Hepatocyte (in vitro differentiated cells): ENCODE measurements at regions not wholly inside any gene's neighbourhood (a gene's known extent, or its start where the extent isn't known, plus 50 kb on each side); places are given as distances from the start of the nearest gene placed in this dataset.
A peak's percentile ranks its signal among the peaks of the same experiment; 100 is the strongest.
"Not testable (repeated sequence)": the region's sequence is repeated elsewhere in the genome, so short reads cannot be mapped to it uniquely, and the experiment has no call there.

Experiments
- DNase-seq: peaks from one replicate; pipeline ENCODE4 v3.0.0-alpha.2; 2016; ENCODE audit warnings: low spot score
- H2AFZ ChIP-seq: fragments of 200-600 bp; sonication (generic); 2 replicates; pipeline ENCODE4 v1.6.0; 2016; ENCODE audit warnings: antibody characterized with exemption, mild to moderate bottlenecking
- H3K27ac ChIP-seq: fragments of 200-600 bp; sonication (generic); 2 replicates; pipeline ENCODE4 v1.5.1; 2016; ENCODE audit warnings: mild to moderate bottlenecking
- H3K27me3 ChIP-seq: fragments of 200-600 bp; sonication (generic); 2 replicates; pipeline ENCODE4 v1.6.1; 2016
- H3K36me3 ChIP-seq: fragments of 200-600 bp; sonication (generic); replicated peaks from 2 replicates; pipeline ENCODE4 v1.5.1; 2016; ENCODE audit warnings: low read depth; ENCODE audit not compliant: insufficient read depth
- H3K4me1 ChIP-seq: fragments of 200-600 bp; sonication (generic); 2 replicates; pipeline ENCODE4 v1.5.1; 2016; ENCODE audit warnings: mild to moderate bottlenecking, moderate library complexity; ENCODE audit not compliant: insufficient read depth
- H3K4me2 ChIP-seq: fragments of 200-600 bp; sonication (generic); 2 replicates; pipeline ENCODE4 v1.6.0; 2016
- H3K4me3 ChIP-seq: fragments of 200-600 bp; sonication (generic); 2 replicates; pipeline ENCODE4 v1.5.1; 2016; ENCODE audit warnings: mild to moderate bottlenecking
- H3K79me2 ChIP-seq: fragments of 200-600 bp; sonication (generic); 2 replicates; pipeline ENCODE4 v1.6.0; 2017; ENCODE audit warnings: mild to moderate bottlenecking
- H3K9me2 ChIP-seq: fragments of 200-600 bp; sonication (generic); replicated peaks from 2 replicates; pipeline ENCODE4 v1.6.0; 2017; ENCODE audit warnings: mild to moderate bottlenecking; ENCODE audit not compliant: insufficient read depth
- H3K9me3 ChIP-seq: fragments of 200-600 bp; sonication (generic); 2 replicates; pipeline ENCODE4 v1.5.1; 2016; ENCODE audit warnings: low read depth, mild to moderate bottlenecking
- H4K20me1 ChIP-seq: fragments of 200-600 bp; sonication (generic); 2 replicates; pipeline ENCODE4 v1.6.0; 2016; ENCODE audit warnings: mild to moderate bottlenecking; ENCODE audit not compliant: insufficient read depth, poor library complexity, severe bottlenecking
- CTCF ChIP-seq: fragments of 200-600 bp; sonication (generic); IDR thresholded peaks from 2 replicates; pipeline ENCODE4 v1.5.1; 2016; ENCODE audit warnings: antibody characterized with exemption, mild to moderate bottlenecking; ENCODE audit not compliant: poor library complexity
- EZH2 ChIP-seq: fragments of 200-600 bp; sonication (generic); IDR thresholded peaks from 2 replicates; pipeline ENCODE4 v1.6.1; 2016; ENCODE audit warnings: antibody characterized with exemption, mild to moderate bottlenecking, borderline replicate concordance
- EZH2phosphoT487 ChIP-seq: fragments of 200-600 bp; sonication (generic); IDR thresholded peaks from one replicate; pipeline ENCODE4 v1.6.1; 2018; ENCODE audit warnings: antibody characterized with exemption, mild to moderate bottlenecking, low read depth, moderate library complexity; ENCODE audit not compliant: unreplicated experiment, severe bottlenecking
- WGBS: methylation state at CpG from one replicate; pipeline ENCODE4 v1.1.6; 2016; ENCODE audit warnings: low lambda C conversion rate; ENCODE audit errors: missing lambda C conversion rate; 5-methylcytosine and 5-hydroxymethylcytosine counted together

GRCh38 chr5:119694284-119694683 lies 64.9 kb downstream of the FAM170A start:
- H3K4me1 ChIP-seq, result no peaks in the 10 kb centered on the region
- H3K4me3 ChIP-seq, result no peak overlapping the region
- no peaks in the 10 kb centered on the region for H3K9me2 ChIP-seq
- H3K36me3 ChIP-seq, result no peaks in the 10 kb centered on the region
- H3K27ac ChIP-seq, result no peak overlapping the region
- H3K79me2 ChIP-seq, result no peaks in the 10 kb centered on the region
- 83% methylated on average over 3 of the region's 3 CpGs for WGBS
- TF ChIP-seq EZH2phosphoT487 (no peak), CTCF (no peak), EZH2 (no peak)
- DNase-seq, result no peak
- no peaks in the 10 kb centered on the region for H3K9me3 ChIP-seq
- no peaks in the 10 kb centered on the region for H3K27me3 ChIP-seq
- H3K4me2 ChIP-seq, result no peak overlapping the region
- no peaks in the 10 kb centered on the region for H4K20me1 ChIP-seq
- H2AFZ ChIP-seq, result no peak overlapping the region

- H3K27ac ChIP-seq, result peak overlapping the region; percentile 79
- no peaks in the 10 kb centered on the region for H4K20me1 ChIP-seq
- no peaks in the 10 kb centered on the region for H3K79me2 ChIP-seq
- peak; percentile 53 for DNase-seq
- no peaks in the 10 kb centered on the region for H3K9me2 ChIP-seq
- no peaks in the 10 kb centered on the region for H3K27me3 ChIP-seq
- H2AFZ ChIP-seq, result peak overlapping the region; percentile 32
- H3K4me3 ChIP-seq, result no peak overlapping the region
- peaks cover 5% of the 10 kb centered on the region for H3K4me1 ChIP-seq
- no peaks in the 10 kb centered on the region for H3K36me3 ChIP-seq
- TF ChIP-seq EZH2, result no peak
- no peak for TF ChIP-seq EZH2phosphoT487
- no peak for TF ChIP-seq CTCF
- no peaks in the 10 kb centered on the region for H3K9me3 ChIP-seq
- H3K4me2 ChIP-seq, result peak overlapping the region; percentile 57
- 79% methylated on average over 5 of the region's 9 CpGs for WGBS
Measured at GRCh38 chr5:119706049-119706448, 76.7 kb downstream of the FAM170A start.

- TF ChIP-seq EZH2, result no peak
- no peak for TF ChIP-seq EZH2phosphoT487
- TF ChIP-seq CTCF, result no peak
- H3K4me3 ChIP-seq, result no peak overlapping the region
- no peak overlapping the region for H2AFZ ChIP-seq
- H4K20me1 ChIP-seq, result no peaks in the 10 kb centered on the region
- no peaks in the 10 kb centered on the region for H3K79me2 ChIP-seq
- H3K9me2 ChIP-seq, result no peaks in the 10 kb centered on the region
- WGBS, result 91% methylated on average over 2 of the region's 2 CpGs
- H3K4me2 ChIP-seq, result no peak overlapping the region
- H3K36me3 ChIP-seq, result no peaks in the 10 kb centered on the region
- DNase-seq, result no peak
- peaks cover 5% of the 10 kb centered on the region for H3K4me1 ChIP-seq
- no peaks in the 10 kb centered on the region for H3K9me3 ChIP-seq
- H3K27ac ChIP-seq, result no peak overlapping the region
- no peaks in the 10 kb centered on the region for H3K27me3 ChIP-seq
Measured at GRCh38 chr5:119708076-119708790, 78.9 kb downstream of the FAM170A start.

- no peak for DNase-seq
- Histone ChIP-seq H3K4me2 (no peak overlapping the region), H3K9me3 (no peaks in the 10 kb centered on the region), H3K4me3 (no peak overlapping the region), H3K27ac (no peak overlapping the region), H3K79me2 (no peaks in the 10 kb centered on the region), H4K20me1 (no peaks in the 10 kb centered on the region), H2AFZ (no peak overlapping the region), H3K4me1 (no peaks in the 10 kb centered on the region), H3K36me3 (no peaks in the 10 kb centered on the region), H3K9me2 (no peaks in the 10 kb centered on the region), H3K27me3 (no peaks in the 10 kb centered on the region)
- no peak for TF ChIP-seq EZH2phosphoT487
- no peak for TF ChIP-seq EZH2
- TF ChIP-seq CTCF, result no peak
- 65% methylated on average over 2 of the region's 2 CpGs for WGBS
Measured at GRCh38 chr5:119721775-119722174, 92.4 kb downstream of the FAM170A start.

GRCh38 chr5:119725291-119725690 lies 95.9 kb downstream of the FAM170A start:
- not testable (repeated sequence) for H2AFZ ChIP-seq, H3K4me1 ChIP-seq, H3K9me3 ChIP-seq, H4K20me1 ChIP-seq, H3K9me2 ChIP-seq, H3K27me3 ChIP-seq, H3K4me2 ChIP-seq, DNase-seq, H3K36me3 ChIP-seq, H3K27ac ChIP-seq, H3K79me2 ChIP-seq, H3K4me3 ChIP-seq
- WGBS, result 96% methylated on average over 2 of the region's 2 CpGs
